Mesenchymal stem cell (in vitro differentiated cells and primary cell): ENCODE measurements at regions not wholly inside any gene's neighbourhood (a gene's known extent, or its start where the extent isn't known, plus 50 kb on each side); places are given as distances from the start of the nearest gene placed in this dataset.
A peak's percentile ranks its signal among the peaks of the same experiment; 100 is the strongest.

Source experiments
- DNase-seq: peaks from one replicate; pipeline ENCODE4 v3.0.0-alpha.2; 2013
- H2AFZ ChIP-seq: one replicate; pipeline ENCODE4 v1.6.1; 2013; ENCODE audit warnings: low read depth, mild to moderate bottlenecking, control low read depth, inconsistent platforms, low read length, moderate library complexity
- H2AK5ac ChIP-seq: 2 replicates; pipeline ENCODE4 v1.6.1; 2013; ENCODE audit warnings: low read length, moderate library complexity, mild to moderate bottlenecking, inconsistent platforms; ENCODE audit not compliant: severe bottlenecking
- H2BK120ac ChIP-seq: one replicate; pipeline ENCODE4 v1.6.1; 2013; ENCODE audit warnings: low read depth, mild to moderate bottlenecking, inconsistent platforms, low read length, moderate library complexity
- H2BK12ac ChIP-seq, 2 experiments: one replicate each; pipeline ENCODE4 v1.6.1; 2013; ENCODE audit warnings: inconsistent platforms in 2 of 2, low read length in 2 of 2, mild to moderate bottlenecking in 2 of 2, moderate library complexity in 2 of 2, control low read depth in 1 of 2
- H2BK15ac ChIP-seq: one replicate; pipeline ENCODE4 v1.6.1; 2013; ENCODE audit warnings: mild to moderate bottlenecking, low read depth, inconsistent platforms; ENCODE audit not compliant: poor library complexity, severe bottlenecking
- H2BK5ac ChIP-seq: 2 replicates; pipeline ENCODE4 v1.6.1; 2013; ENCODE audit warnings: low read depth, mild to moderate bottlenecking, low read length, control low read depth, inconsistent platforms; ENCODE audit not compliant: poor library complexity, severe bottlenecking
- H3K14ac ChIP-seq, 2 experiments: one replicate each; pipeline ENCODE4 v1.6.1; 2013; ENCODE audit warnings: inconsistent platforms in 2 of 2, low read length in 2 of 2, control low read depth in 1 of 2, mild to moderate bottlenecking in 1 of 2, moderate library complexity in 1 of 2
- H3K18ac ChIP-seq, 2 experiments: one replicate each; pipeline ENCODE4 v1.6.1; 2013; ENCODE audit warnings: inconsistent platforms in 2 of 2, low read length in 2 of 2, control low read depth in 1 of 2, low read depth in 1 of 2, mild to moderate bottlenecking in 1 of 2
- H3K23ac ChIP-seq, 2 experiments: one replicate each; pipeline ENCODE4 v1.6.1; 2013; ENCODE audit warnings: inconsistent platforms in 2 of 2, low read length in 2 of 2, mild to moderate bottlenecking in 2 of 2, moderate library complexity in 2 of 2, control low read depth in 1 of 2
- H3K27ac ChIP-seq: 2 replicates; pipeline ENCODE4 v1.5.1; 2013; ENCODE audit warnings: mild to moderate bottlenecking, moderate library complexity, low read length, control low read depth, inconsistent platforms; ENCODE audit not compliant: poor library complexity, severe bottlenecking
- H3K27me3 ChIP-seq, 2 experiments: 2 replicates each; pipeline versions ENCODE4 v1.6.1 to v1.7.0; 2013; ENCODE audit warnings: low read length in 2 of 2, mild to moderate bottlenecking in 2 of 2, moderate library complexity in 2 of 2, control low read depth in 1 of 2, inconsistent platforms in 1 of 2; ENCODE audit not compliant: control insufficient read depth in 1 of 2, insufficient read depth in 1 of 2
- H3K36me3 ChIP-seq, 2 experiments: 2 replicates each; pipeline versions ENCODE4 v1.6.1 to v1.7.0; 2013; ENCODE audit warnings: low read length in 2 of 2, control low read depth in 1 of 2, inconsistent platforms in 1 of 2, low read depth in 1 of 2, mild to moderate bottlenecking in 1 of 2; ENCODE audit not compliant: insufficient read depth in 2 of 2, control insufficient read depth in 1 of 2
- H3K4ac ChIP-seq, 2 experiments: one replicate each; pipeline ENCODE4 v1.6.1; 2013; ENCODE audit warnings: inconsistent platforms in 2 of 2, low read length in 2 of 2, mild to moderate bottlenecking in 2 of 2, moderate library complexity in 2 of 2, control low read depth in 1 of 2, low read depth in 1 of 2
- H3K4me1 ChIP-seq: 2 replicates; pipeline ENCODE4 v1.6.1; 2013; ENCODE audit warnings: low read depth, low read length, control low read depth; ENCODE audit not compliant: control insufficient read depth, insufficient read depth
- H3K4me2 ChIP-seq: 2 replicates; pipeline ENCODE4 v1.6.1; 2013; ENCODE audit warnings: low read length, mild to moderate bottlenecking, inconsistent platforms; ENCODE audit not compliant: poor library complexity, severe bottlenecking
- H3K4me3 ChIP-seq, 2 experiments: 2 replicates each; pipeline versions ENCODE4 v1.5.1 to v1.7.0; 2013; ENCODE audit warnings: low read length in 2 of 2, mild to moderate bottlenecking in 2 of 2, control low read depth in 1 of 2, low read depth in 1 of 2; ENCODE audit not compliant: insufficient read depth in 1 of 2
- H3K79me1 ChIP-seq: replicated peaks from 2 replicates; pipeline ENCODE4 v1.6.1; 2013; ENCODE audit warnings: mild to moderate bottlenecking, control low read depth, low read length, inconsistent platforms; ENCODE audit not compliant: poor library complexity, severe bottlenecking
- H3K9ac ChIP-seq: 2 replicates; pipeline ENCODE4 v1.7.0; 2013; ENCODE audit warnings: mild to moderate bottlenecking, low read length, moderate library complexity
- H3K9me3 ChIP-seq: 2 replicates; pipeline ENCODE4 v1.7.0; 2013; ENCODE audit warnings: mild to moderate bottlenecking, low read length; ENCODE audit not compliant: control insufficient read depth
- H4K8ac ChIP-seq: one replicate; pipeline ENCODE4 v1.6.1; 2013; ENCODE audit warnings: inconsistent platforms, mild to moderate bottlenecking, low read length, moderate library complexity
- H4K91ac ChIP-seq: one replicate; pipeline ENCODE4 v1.6.1; 2013; ENCODE audit warnings: mild to moderate bottlenecking, low read length, inconsistent platforms
- WGBS: methylation state at CpG from one replicate; pipeline ENCODE4 v1.1.7; 2013; ENCODE audit warnings: mixed read lengths; 5-methylcytosine and 5-hydroxymethylcytosine counted together

DNA sequence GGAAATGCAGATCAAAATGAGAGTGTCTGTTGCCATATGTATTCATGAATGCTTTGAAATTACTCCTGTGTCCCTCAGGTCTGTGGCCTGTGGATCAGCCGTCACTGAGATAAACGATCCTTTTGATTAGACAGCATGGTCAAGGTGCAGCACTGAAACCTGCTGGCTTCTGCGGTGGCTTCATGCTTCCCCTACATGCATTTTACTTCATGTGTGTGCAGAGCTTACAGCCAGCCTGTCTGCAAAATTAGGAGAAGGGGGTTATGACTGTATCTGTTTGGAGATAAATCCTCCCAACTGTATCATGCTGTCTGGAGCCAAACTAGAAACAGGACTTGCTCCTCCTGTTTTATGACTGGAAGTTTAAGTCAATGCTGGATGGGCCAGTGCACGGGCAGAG, 71.0 kb upstream of the PLPP4 start:
- H3K9me3 ChIP-seq = no peaks in the 10 kb centered on the region
- H3K4me1 ChIP-seq = no peaks in the 10 kb centered on the region
- no peak overlapping the region for H2BK15ac ChIP-seq
- no peak overlapping the region for H3K4ac ChIP-seq
- H2AK5ac ChIP-seq = no peak overlapping the region
- no peak overlapping the region for H3K18ac ChIP-seq
- H4K8ac ChIP-seq = no peak overlapping the region
- H3K27me3 ChIP-seq = no peaks in the 10 kb centered on the region
- H3K79me1 ChIP-seq = no peaks in the 10 kb centered on the region
- no peak overlapping the region for H3K23ac ChIP-seq
- H3K9ac ChIP-seq = no peak overlapping the region
- H2BK12ac ChIP-seq = no peak overlapping the region
- DNase-seq = no peak
- no peak overlapping the region for H2BK120ac ChIP-seq
- no peak overlapping the region for H3K4me2 ChIP-seq
- H3K36me3 ChIP-seq = no peaks in the 10 kb centered on the region
- no peak overlapping the region for H3K4me3 ChIP-seq
- no peak overlapping the region for H2AFZ ChIP-seq
- 74% methylated on average over 4 of the region's 4 CpGs for WGBS
- H3K14ac ChIP-seq = no peak overlapping the region
- H4K91ac ChIP-seq = no peak overlapping the region
- H3K27ac ChIP-seq = no peak overlapping the region
- H2BK5ac ChIP-seq = no peak overlapping the region

DNA sequence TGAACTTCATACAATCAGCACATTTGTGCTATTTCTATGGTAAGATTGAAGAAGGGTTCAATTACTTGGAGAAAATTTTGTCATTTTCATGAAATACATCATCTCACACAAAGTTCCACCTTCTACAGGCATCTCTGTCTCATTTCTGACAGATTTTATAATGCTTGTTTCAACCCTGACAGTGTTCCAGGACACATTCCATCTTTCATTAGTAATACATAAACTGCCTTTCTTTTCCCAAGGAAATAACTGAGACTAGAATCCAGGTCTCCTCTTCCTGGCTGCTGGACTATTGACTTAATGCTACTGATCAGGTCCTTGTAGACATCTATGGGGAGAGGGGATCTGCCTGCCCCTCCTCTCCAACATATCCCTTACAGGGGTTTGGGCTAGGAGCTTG, 70.1 kb upstream of the PLPP4 start:
- Histone ChIP-seq H3K27me3 (no peaks in the 10 kb centered on the region), H3K9me3 (no peaks in the 10 kb centered on the region), H3K4ac (no peak overlapping the region), H3K79me1 (no peaks in the 10 kb centered on the region), H3K4me3 (no peak overlapping the region), H3K23ac (no peak overlapping the region), H2BK5ac (no peak overlapping the region), H2AFZ (no peak overlapping the region), H3K36me3 (no peaks in the 10 kb centered on the region), H4K91ac (no peak overlapping the region), H2BK15ac (no peak overlapping the region), H3K18ac (no peak overlapping the region), H2BK120ac (no peak overlapping the region), H3K4me1 (no peaks in the 10 kb centered on the region), H4K8ac (no peak overlapping the region), H2AK5ac (no peak overlapping the region), H3K27ac (peak overlapping the region; percentile 16), H3K14ac (no peak overlapping the region), H2BK12ac (no peak overlapping the region), H3K9ac (no peak overlapping the region), H3K4me2 (no peak overlapping the region)
- no peak for DNase-seq

DNA sequence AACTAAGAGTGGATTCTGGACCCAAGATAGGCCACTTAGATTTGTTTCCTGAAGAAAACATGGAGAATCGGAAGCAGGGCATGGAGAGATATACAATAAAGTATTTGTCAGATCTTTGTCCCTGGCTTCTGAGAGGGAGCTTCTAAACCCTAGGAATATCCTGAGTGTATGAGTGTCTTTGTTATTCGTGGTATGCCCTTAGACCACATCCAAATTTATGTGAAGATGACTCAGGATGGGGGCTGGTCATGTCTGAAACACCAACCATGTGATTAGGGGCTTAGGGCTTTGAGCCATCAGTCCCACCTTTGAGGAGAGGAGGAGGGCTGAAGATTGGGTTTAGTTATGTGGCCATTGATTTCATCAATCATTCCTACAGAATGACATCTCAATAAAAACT, 69.7 kb upstream of the PLPP4 start:
- Histone ChIP-seq H3K4me3 (no peak overlapping the region), H3K14ac (no peak overlapping the region), H3K36me3 (no peaks in the 10 kb centered on the region), H3K79me1 (no peaks in the 10 kb centered on the region), H2BK15ac (no peak overlapping the region), H3K4me1 (no peaks in the 10 kb centered on the region), H3K9ac (no peak overlapping the region), H3K27ac (peak overlapping the region; percentile 16), H3K4me2 (no peak overlapping the region), H2BK12ac (no peak overlapping the region), H2AK5ac (no peak overlapping the region), H4K91ac (no peak overlapping the region), H3K23ac (no peak overlapping the region), H2AFZ (no peak overlapping the region), H2BK120ac (no peak overlapping the region), H3K9me3 (no peaks in the 10 kb centered on the region), H3K18ac (no peak overlapping the region), H3K4ac (no peak overlapping the region), H4K8ac (no peak overlapping the region), H2BK5ac (no peak overlapping the region), H3K27me3 (no peaks in the 10 kb centered on the region)
- WGBS = 46% methylated on average over 2 of the region's 2 CpGs
- peak; percentile 29 for DNase-seq

DNA sequence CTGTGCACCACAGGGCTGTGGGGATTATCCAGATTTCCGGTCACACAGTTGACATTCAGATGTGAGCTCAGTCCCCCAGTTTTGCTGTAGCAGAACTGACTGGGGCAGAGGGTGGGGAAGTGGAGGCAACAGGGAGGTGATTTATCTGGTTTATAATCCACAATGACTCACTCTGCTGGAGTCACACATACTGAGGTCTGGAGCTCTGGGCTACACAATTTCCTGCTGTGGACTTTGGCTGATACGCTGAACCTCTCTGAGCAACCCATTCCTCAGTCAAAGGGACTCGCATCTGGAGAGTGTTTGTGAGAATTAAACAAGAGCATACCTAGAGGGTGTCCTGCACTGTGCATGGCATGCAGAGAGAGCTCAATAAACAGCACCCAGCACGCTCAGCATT, 64.8 kb upstream of the PLPP4 start:
- Histone ChIP-seq H4K8ac (no peak overlapping the region), H2BK15ac (no peak overlapping the region), H2AK5ac (no peak overlapping the region), H3K27me3 (no peaks in the 10 kb centered on the region), H3K9me3 (no peaks in the 10 kb centered on the region), H3K23ac (no peak overlapping the region), H3K4me1 (no peaks in the 10 kb centered on the region), H2BK5ac (no peak overlapping the region), H3K4me3 (no peak overlapping the region), H3K4ac (no peak overlapping the region), H3K14ac (no peak overlapping the region), H3K27ac (no peak overlapping the region), H3K79me1 (no peaks in the 10 kb centered on the region), H3K4me2 (no peak overlapping the region), H2BK12ac (no peak overlapping the region), H4K91ac (no peak overlapping the region), H3K9ac (no peak overlapping the region), H2BK120ac (no peak overlapping the region), H3K36me3 (no peaks in the 10 kb centered on the region), H3K18ac (no peak overlapping the region), H2AFZ (no peak overlapping the region)
- WGBS = 91% methylated on average over 3 of the region's 4 CpGs
- no peak for DNase-seq
